ENCODE measurements at regions not wholly inside any gene's neighbourhood (a gene's known extent, or its start where the extent isn't known, plus 50 kb on each side); places are given as distances from the start of the nearest gene placed in this dataset.

GRCh38 chr6:6993503-6994237 lies 114.1 kb upstream of the RREB1 start:
- no peaks in the 10 kb centered on the region for H3K27me3 ChIP-seq (ENCODE audit: control insufficient read depth, insufficient read depth, low read length)
- DNase-seq, result no peak
- H3K36me3 ChIP-seq (replicated peaks; ENCODE audit: control insufficient read depth, insufficient read depth, low read length), result no peaks in the 10 kb centered on the region
- H3K4me3 ChIP-seq (ENCODE audit: insufficient read depth, low read depth, low read length), result no peak overlapping the region

DNA sequence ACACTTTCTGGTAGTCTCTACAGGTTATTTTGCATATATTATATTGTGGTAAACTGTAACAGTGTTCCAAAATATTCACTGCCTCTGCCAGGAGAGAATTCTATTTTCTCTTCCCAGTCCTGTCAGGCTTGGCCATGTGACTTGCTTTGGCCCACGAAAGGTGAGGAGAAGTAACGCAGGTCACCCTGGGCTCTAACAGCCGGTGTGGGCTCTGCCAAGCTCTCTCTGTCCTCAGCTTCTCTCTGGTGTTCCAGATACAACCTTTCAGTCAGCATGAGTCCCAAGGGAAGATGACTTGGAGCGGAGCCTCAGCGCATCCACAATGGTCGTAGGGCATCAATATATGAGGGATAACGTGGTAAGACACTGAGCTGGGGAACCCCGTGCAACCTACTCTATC lies 113.0 kb upstream of the RREB1 start:
- no peak for DNase-seq
- Histone ChIP-seq H3K27me3 (ENCODE audit: control insufficient read depth, insufficient read depth, low read length) (no peaks in the 10 kb centered on the region), H3K36me3 (replicated peaks; ENCODE audit: control insufficient read depth, insufficient read depth, low read length) (no peaks in the 10 kb centered on the region), H3K4me3 (ENCODE audit: insufficient read depth, low read depth, low read length) (no peak overlapping the region)

GRCh38 chr6:6995328-6995727 lies 112.4 kb upstream of the RREB1 start:
- Histone ChIP-seq H3K27me3 (ENCODE audit: control insufficient read depth, insufficient read depth, low read length) (no peaks in the 10 kb centered on the region), H3K36me3 (replicated peaks; ENCODE audit: control insufficient read depth, insufficient read depth, low read length) (no peaks in the 10 kb centered on the region), H3K4me3 (ENCODE audit: insufficient read depth, low read depth, low read length) (no peak overlapping the region)
- DNase-seq, result no peak

- Histone ChIP-seq H3K36me3 (replicated peaks; ENCODE audit: control insufficient read depth, insufficient read depth, low read length) (no peaks in the 10 kb centered on the region), H3K27me3 (ENCODE audit: control insufficient read depth, insufficient read depth, low read length) (no peaks in the 10 kb centered on the region), H3K4me3 (ENCODE audit: insufficient read depth, low read depth, low read length) (no peak overlapping the region)
- DNase-seq, result no peak
Measured at GRCh38 chr6:6996124-6996523, 111.6 kb upstream of the RREB1 start.

GRCh38 chr6:6997263-6998193 lies 110.2 kb upstream of the RREB1 start:
- no peak for DNase-seq
- no peaks in the 10 kb centered on the region for H3K27me3 ChIP-seq (ENCODE audit: control insufficient read depth, insufficient read depth, low read length)

DNA sequence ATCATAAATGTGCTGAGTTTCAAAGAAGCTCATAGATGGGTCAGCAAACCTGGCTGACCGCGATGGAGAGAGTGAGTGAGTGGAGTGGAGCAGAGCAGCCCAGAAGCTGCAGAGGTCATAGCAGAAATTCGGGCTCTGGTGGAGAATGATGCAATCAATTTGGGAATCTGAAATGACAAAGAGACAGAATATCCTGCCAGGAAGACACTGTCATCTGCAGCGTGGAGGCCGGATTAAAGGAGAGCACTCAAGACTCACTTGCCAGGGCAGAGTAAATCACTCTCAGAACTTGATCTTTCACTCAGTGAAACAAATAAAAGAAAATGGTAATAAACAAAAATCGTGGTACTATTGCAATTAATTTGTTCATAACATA lies 109.6 kb upstream of the RREB1 start:
- no peak for DNase-seq
- no peaks in the 10 kb centered on the region for H3K36me3 ChIP-seq (replicated peaks; ENCODE audit: control insufficient read depth, insufficient read depth, low read length)
- no peaks in the 10 kb centered on the region for H3K27me3 ChIP-seq (ENCODE audit: control insufficient read depth, insufficient read depth, low read length)
- no peak overlapping the region for H3K4me3 ChIP-seq (ENCODE audit: insufficient read depth, low read depth, low read length)

More at GRCh38 chr6:6997263-6998193, 110.2 kb upstream of the RREB1 start:
- H3K4me3 ChIP-seq (ENCODE audit: insufficient read depth, low read depth, low read length), result no peak overlapping the region
- no peaks in the 10 kb centered on the region for H3K36me3 ChIP-seq (replicated peaks; ENCODE audit: control insufficient read depth, insufficient read depth, low read length)

DNA sequence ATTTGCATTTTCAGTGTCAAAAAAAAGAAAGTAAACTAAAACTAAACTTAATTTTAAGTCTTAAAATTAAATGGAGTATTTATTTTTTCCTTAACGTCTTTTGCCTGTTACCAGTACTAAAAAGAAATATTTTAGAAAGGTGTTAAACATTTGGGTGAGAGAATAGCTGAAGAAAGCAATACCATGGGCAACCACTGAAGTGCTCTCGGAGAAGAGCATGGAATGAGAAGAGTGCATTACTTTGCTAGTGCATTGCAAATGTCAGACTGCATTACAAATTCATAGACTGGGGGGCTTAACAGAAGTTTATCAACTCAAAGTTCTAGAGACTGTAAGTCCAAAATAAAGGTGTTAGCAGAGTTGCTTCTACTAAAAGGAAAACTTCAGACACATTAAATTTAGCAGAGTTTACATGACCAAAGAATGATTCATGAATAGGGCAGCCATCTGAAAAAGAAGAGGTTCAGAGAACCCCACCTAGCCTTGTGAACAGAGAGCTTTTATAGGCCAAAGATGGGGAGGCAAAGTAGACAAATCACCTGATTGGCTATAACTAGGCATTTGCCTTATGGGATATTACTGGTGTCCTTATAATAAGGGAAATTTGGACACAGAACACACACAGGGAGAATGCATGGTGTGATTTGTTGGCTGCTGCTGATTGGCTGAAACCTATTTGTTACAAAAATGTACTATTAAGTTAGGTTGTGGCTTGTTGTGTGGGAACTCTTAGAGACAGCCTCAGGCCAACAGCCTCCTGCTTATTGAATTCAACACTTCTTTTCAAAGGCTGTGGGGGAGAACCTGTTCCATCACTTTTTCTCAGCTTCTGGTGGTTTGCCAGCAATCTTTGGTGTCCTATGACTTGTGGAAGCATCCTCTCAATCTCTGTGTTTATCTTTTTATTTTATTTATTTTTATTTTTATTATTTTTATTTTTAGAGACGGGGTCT lies 106.7 kb upstream of the RREB1 start:
- no peak for DNase-seq
- H3K36me3 ChIP-seq (replicated peaks; ENCODE audit: control insufficient read depth, insufficient read depth, low read length), result no peaks in the 10 kb centered on the region
- H3K27me3 ChIP-seq (ENCODE audit: control insufficient read depth, insufficient read depth, low read length), result no peaks in the 10 kb centered on the region
- H3K4me3 ChIP-seq (ENCODE audit: insufficient read depth, low read depth, low read length), result no peak overlapping the region

DNA sequence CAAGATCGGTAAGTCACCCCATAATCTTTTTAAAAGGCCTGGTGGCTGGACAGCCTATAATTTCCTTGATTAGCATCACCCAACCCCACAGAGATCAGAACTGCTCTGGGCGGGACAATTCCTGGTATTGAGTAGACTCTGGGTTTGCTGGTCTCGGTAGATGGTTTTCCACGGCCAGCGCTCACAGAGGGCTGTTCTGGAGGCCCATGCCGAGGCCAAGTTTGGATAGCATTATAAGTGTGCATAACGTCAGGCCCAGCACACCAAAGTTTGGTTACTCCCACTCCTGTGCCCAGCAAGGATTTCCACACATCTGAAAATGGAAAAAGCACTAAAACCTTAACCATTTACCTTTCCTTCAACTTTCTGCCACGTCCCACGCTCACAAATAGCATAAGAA lies 104.7 kb upstream of the RREB1 start:
- no peak for DNase-seq
- H3K36me3 ChIP-seq (replicated peaks; ENCODE audit: control insufficient read depth, insufficient read depth, low read length), result no peaks in the 10 kb centered on the region
- no peaks in the 10 kb centered on the region for H3K27me3 ChIP-seq (ENCODE audit: control insufficient read depth, insufficient read depth, low read length)
- no peak overlapping the region for H3K4me3 ChIP-seq (ENCODE audit: insufficient read depth, low read depth, low read length)

- Histone ChIP-seq H3K4me3 (ENCODE audit: insufficient read depth, low read depth, low read length) (no peak overlapping the region), H3K36me3 (replicated peaks; ENCODE audit: control insufficient read depth, insufficient read depth, low read length) (no peaks in the 10 kb centered on the region), H3K27me3 (ENCODE audit: control insufficient read depth, insufficient read depth, low read length) (no peaks in the 10 kb centered on the region)
- DNase-seq, result no peak
Measured at GRCh38 chr6:7004581-7005297, 103.0 kb upstream of the RREB1 start.

- Histone ChIP-seq H3K4me3 (ENCODE audit: insufficient read depth, low read depth, low read length) (no peak overlapping the region), H3K36me3 (replicated peaks; ENCODE audit: control insufficient read depth, insufficient read depth, low read length) (no peaks in the 10 kb centered on the region), H3K27me3 (ENCODE audit: control insufficient read depth, insufficient read depth, low read length) (no peaks in the 10 kb centered on the region)
- no peak for DNase-seq
Measured at GRCh38 chr6:7006515-7007191, 101.1 kb upstream of the RREB1 start.

- H3K27me3 ChIP-seq (ENCODE audit: control insufficient read depth, insufficient read depth, low read length), result no peaks in the 10 kb centered on the region
- H3K4me3 ChIP-seq (ENCODE audit: insufficient read depth, low read depth, low read length), result no peak overlapping the region
- H3K36me3 ChIP-seq (replicated peaks; ENCODE audit: control insufficient read depth, insufficient read depth, low read length), result no peaks in the 10 kb centered on the region
- peak; percentile 28 for DNase-seq
Measured at GRCh38 chr6:7008451-7008988, 99.2 kb upstream of the RREB1 start.

DNA sequence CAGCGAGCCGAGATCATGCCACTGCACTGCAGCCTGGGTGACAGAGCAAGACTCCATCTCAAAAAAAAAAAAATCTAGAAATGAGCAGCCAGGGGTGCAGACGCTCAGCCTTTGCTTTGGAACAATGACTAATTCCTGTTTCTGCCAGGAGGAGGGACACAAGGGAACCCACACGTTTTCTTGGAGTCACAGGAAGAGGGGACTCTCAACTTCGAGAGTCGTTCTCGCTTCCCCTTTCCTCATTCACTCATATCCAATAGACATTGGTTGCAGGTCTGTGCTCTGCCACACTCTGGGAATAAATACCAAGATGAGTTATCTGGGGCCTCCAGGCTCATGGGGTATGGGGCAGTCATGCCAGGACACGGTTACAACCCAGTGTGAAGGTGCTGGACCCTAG lies 91.5 kb upstream of the RREB1 start:
- H3K27me3 ChIP-seq (ENCODE audit: control insufficient read depth, insufficient read depth, low read length), result no peaks in the 10 kb centered on the region
- H3K4me3 ChIP-seq (ENCODE audit: insufficient read depth, low read depth, low read length), result no peak overlapping the region
- no peak for DNase-seq
- no peaks in the 10 kb centered on the region for H3K36me3 ChIP-seq (replicated peaks; ENCODE audit: control insufficient read depth, insufficient read depth, low read length)

GRCh38 chr6:7021301-7021700 lies 86.5 kb upstream of the RREB1 start:
- no peak for DNase-seq
- Histone ChIP-seq H3K36me3 (replicated peaks; ENCODE audit: control insufficient read depth, insufficient read depth, low read length) (no peaks in the 10 kb centered on the region), H3K4me3 (ENCODE audit: insufficient read depth, low read depth, low read length) (no peak overlapping the region), H3K27me3 (ENCODE audit: control insufficient read depth, insufficient read depth, low read length) (no peaks in the 10 kb centered on the region)
